Neural progenitor cell (in vitro differentiated cells): ENCODE measurements at regions not wholly inside any gene's neighbourhood (a gene's known extent, or its start where the extent isn't known, plus 50 kb on each side); places are given as distances from the start of the nearest gene placed in this dataset.
"Not testable (repeated sequence)": the region's sequence is repeated elsewhere in the genome, so short reads cannot be mapped to it uniquely, and the experiment has no call there.

Experiments
- EZH2 ChIP-seq: fragments of 200-600 bp; sonication (generic); IDR thresholded peaks from 2 replicates; pipeline ENCODE4 v1.6.1; 2017; ENCODE audit warnings: antibody characterized with exemption, mild to moderate bottlenecking, moderate library complexity
- TF ChIP-seq, protein P1 (sequence below): fragments of 200-600 bp; sonication (generic); IDR thresholded peaks from 2 replicates; pipeline ENCODE4 v1.5.1; 2017; ENCODE audit warnings: antibody characterized with exemption, mild to moderate bottlenecking

DNA sequence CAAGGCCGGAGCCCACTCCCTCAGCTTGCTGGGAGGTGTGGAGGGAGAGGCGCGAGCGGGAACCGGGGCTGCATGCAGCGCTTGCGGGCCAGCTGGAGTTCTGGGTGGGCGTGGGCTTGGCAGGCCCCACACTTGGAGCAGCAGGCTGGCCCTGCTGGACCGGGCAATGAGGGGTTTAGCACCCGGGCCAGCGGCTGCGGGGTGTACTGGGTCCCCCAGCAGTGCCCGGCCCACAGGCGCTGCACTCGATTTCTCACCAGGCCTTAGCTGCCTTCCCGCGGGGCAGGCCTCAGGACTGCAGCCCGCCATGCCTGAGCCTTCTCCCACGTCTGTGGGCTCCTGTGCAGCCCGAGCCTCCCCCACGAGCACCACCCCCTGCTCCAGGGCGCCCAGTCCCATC is 62.3 kb upstream of the CNTLN start:
- TF ChIP-seq, protein P1, sequence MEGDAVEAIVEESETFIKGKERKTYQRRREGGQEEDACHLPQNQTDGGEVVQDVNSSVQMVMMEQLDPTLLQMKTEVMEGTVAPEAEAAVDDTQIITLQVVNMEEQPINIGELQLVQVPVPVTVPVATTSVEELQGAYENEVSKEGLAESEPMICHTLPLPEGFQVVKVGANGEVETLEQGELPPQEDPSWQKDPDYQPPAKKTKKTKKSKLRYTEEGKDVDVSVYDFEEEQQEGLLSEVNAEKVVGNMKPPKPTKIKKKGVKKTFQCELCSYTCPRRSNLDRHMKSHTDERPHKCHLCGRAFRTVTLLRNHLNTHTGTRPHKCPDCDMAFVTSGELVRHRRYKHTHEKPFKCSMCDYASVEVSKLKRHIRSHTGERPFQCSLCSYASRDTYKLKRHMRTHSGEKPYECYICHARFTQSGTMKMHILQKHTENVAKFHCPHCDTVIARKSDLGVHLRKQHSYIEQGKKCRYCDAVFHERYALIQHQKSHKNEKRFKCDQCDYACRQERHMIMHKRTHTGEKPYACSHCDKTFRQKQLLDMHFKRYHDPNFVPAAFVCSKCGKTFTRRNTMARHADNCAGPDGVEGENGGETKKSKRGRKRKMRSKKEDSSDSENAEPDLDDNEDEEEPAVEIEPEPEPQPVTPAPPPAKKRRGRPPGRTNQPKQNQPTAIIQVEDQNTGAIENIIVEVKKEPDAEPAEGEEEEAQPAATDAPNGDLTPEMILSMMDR, result not testable (repeated sequence)
- not testable (repeated sequence) for TF ChIP-seq EZH2
